H9 (cell line): ENCODE measurements at regions not wholly inside any gene's neighbourhood (a gene's known extent, or its start where the extent isn't known, plus 50 kb on each side); places are given as distances from the start of the nearest gene placed in this dataset.

ENCODE experiments used
- DNase-seq: peaks from one replicate; pipeline ENCODE4 v3.0.0-alpha.2; 2017
- H2AFZ ChIP-seq: one replicate; pipeline ENCODE4 v1.6.1; 2013; ENCODE audit warnings: mild to moderate bottlenecking, low read length, control low read depth, moderate library complexity
- H2AK5ac ChIP-seq: 2 replicates; pipeline ENCODE4 v1.6.1; 2013; ENCODE audit warnings: low read length, control low read depth, mixed read lengths; ENCODE audit not compliant: insufficient read length
- H2BK120ac ChIP-seq: one replicate; pipeline ENCODE4 v1.6.1; 2013; ENCODE audit warnings: low read depth, mild to moderate bottlenecking, low read length, control low read depth, inconsistent platforms; ENCODE audit not compliant: poor library complexity, severe bottlenecking
- H2BK12ac ChIP-seq: 2 replicates; pipeline ENCODE4 v1.6.1; 2013; ENCODE audit warnings: low read length, control low read depth, mixed read lengths, low read depth; ENCODE audit not compliant: insufficient read length
- H2BK15ac ChIP-seq: 2 replicates; pipeline ENCODE4 v1.6.1; 2013; ENCODE audit warnings: low read depth, low read length, control low read depth
- H2BK20ac ChIP-seq: one replicate; pipeline ENCODE4 v1.6.1; 2013; ENCODE audit warnings: low read depth, mild to moderate bottlenecking, low read length, control low read depth, inconsistent platforms; ENCODE audit not compliant: poor library complexity, severe bottlenecking
- H2BK5ac ChIP-seq: 2 replicates; pipeline ENCODE4 v1.6.1; 2013; ENCODE audit warnings: low read length, control low read depth, mixed read lengths; ENCODE audit not compliant: insufficient read length
- H3K14ac ChIP-seq: 2 replicates; pipeline ENCODE4 v1.6.1; 2013; ENCODE audit warnings: low read length, control low read depth; ENCODE audit not compliant: insufficient read depth
- H3K18ac ChIP-seq: 2 replicates; pipeline ENCODE4 v1.6.1; 2013; ENCODE audit warnings: low read depth, mild to moderate bottlenecking, mixed read lengths, low read length, control low read depth; ENCODE audit not compliant: insufficient read length
- H3K23ac ChIP-seq: 2 replicates; pipeline ENCODE4 v1.6.1; 2013; ENCODE audit warnings: low read length, control low read depth, mixed read lengths, low read depth; ENCODE audit not compliant: insufficient read length
- H3K23me2 ChIP-seq: 2 replicates; pipeline ENCODE4 v1.6.1; 2013; ENCODE audit warnings: low read depth, mild to moderate bottlenecking, mixed read lengths, low read length, control low read depth; ENCODE audit not compliant: insufficient read length, poor library complexity, severe bottlenecking
- H3K27ac ChIP-seq: 2 replicates; pipeline ENCODE4 v1.5.1; 2013; ENCODE audit warnings: low read length, control low read depth, mixed read lengths, low read depth; ENCODE audit not compliant: insufficient read length
- H3K27me3 ChIP-seq: 2 replicates; pipeline ENCODE4 v1.6.1; 2013; ENCODE audit warnings: low read length, control low read depth, inconsistent platforms; ENCODE audit not compliant: insufficient read depth
- H3K4ac ChIP-seq: 2 replicates; pipeline ENCODE4 v1.6.1; 2013; ENCODE audit warnings: low read depth, mild to moderate bottlenecking, control low read depth, inconsistent platforms, low read length, moderate library complexity
- H3K4me1 ChIP-seq: 2 replicates; pipeline ENCODE4 v1.6.1; 2013; ENCODE audit warnings: low read length, control low read depth, inconsistent platforms; ENCODE audit not compliant: insufficient read depth
- H3K4me2 ChIP-seq: 2 replicates; pipeline ENCODE4 v1.6.1; 2013; ENCODE audit warnings: low read length, control low read depth, mixed read lengths; ENCODE audit not compliant: insufficient read length, insufficient read depth
- H3K56ac ChIP-seq: 2 replicates; pipeline ENCODE4 v1.6.1; 2013; ENCODE audit warnings: low read depth, mild to moderate bottlenecking, mixed read lengths, low read length, control low read depth; ENCODE audit not compliant: insufficient read length
- H3K79me1 ChIP-seq: 2 replicates; pipeline ENCODE4 v1.6.1; 2013; ENCODE audit warnings: low read depth, mild to moderate bottlenecking, moderate library complexity, low read length, control low read depth, inconsistent platforms; ENCODE audit not compliant: insufficient read depth, poor library complexity, severe bottlenecking
- H3K79me2 ChIP-seq: 2 replicates; pipeline ENCODE4 v1.6.1; 2013; ENCODE audit warnings: low read length, control low read depth, inconsistent platforms; ENCODE audit not compliant: insufficient read depth
- H3K9ac ChIP-seq: 2 replicates; pipeline ENCODE4 v1.6.1; 2013; ENCODE audit warnings: low read length, control low read depth, mixed read lengths; ENCODE audit not compliant: insufficient read length; ENCODE audit errors: extremely low read depth
- H3K9me3 ChIP-seq: one replicate; pipeline ENCODE4 v1.6.1; 2013; ENCODE audit warnings: low read depth, low read length, inconsistent platforms; ENCODE audit not compliant: control insufficient read depth
- H3T11ph ChIP-seq: one replicate; pipeline ENCODE4 v1.6.1; 2013; ENCODE audit warnings: mild to moderate bottlenecking, low read length, control low read depth, inconsistent platforms
- H4K20me1 ChIP-seq: one replicate; pipeline ENCODE4 v1.6.1; 2013; ENCODE audit not compliant: control insufficient read depth, insufficient read length, insufficient read depth
- H4K5ac ChIP-seq: 2 replicates; pipeline ENCODE4 v1.6.1; 2013; ENCODE audit warnings: low read depth, mild to moderate bottlenecking, mixed read lengths, low read length, control low read depth; ENCODE audit not compliant: insufficient read length
- H4K8ac ChIP-seq: replicated peaks from 2 replicates; pipeline ENCODE4 v1.6.1; 2013; ENCODE audit warnings: low read length, control low read depth, mixed read lengths, low read depth; ENCODE audit not compliant: insufficient read length
- H4K91ac ChIP-seq: 2 replicates; pipeline ENCODE4 v1.6.1; 2013; ENCODE audit warnings: low read depth, mild to moderate bottlenecking, moderate library complexity, mixed read lengths, low read length, control low read depth; ENCODE audit not compliant: insufficient read length
- H3K27ac Mint-ChIP-seq, 3 experiments: 2 replicates in 2 of 3; 3 replicates in 1 of 3; pipeline ENCODE4 v1.8.0; 2020 to 2021; ENCODE audit warnings: mixed read lengths in 3 of 3, mild to moderate bottlenecking in 1 of 3, moderate library complexity in 1 of 3
- H3K27me3 Mint-ChIP-seq: 2 replicates; pipeline ENCODE4 v1.8.0; 2021; ENCODE audit warnings: low read depth, mild to moderate bottlenecking, moderate library complexity, mixed read lengths
- H3K36me3 Mint-ChIP-seq, 3 experiments: 2 replicates in 2 of 3; 3 replicates in 1 of 3; pipeline ENCODE4 v1.8.0; 2020 to 2021; ENCODE audit warnings: low read depth in 3 of 3, mixed read lengths in 3 of 3; ENCODE audit not compliant: insufficient read depth in 1 of 3
- H3K4me1 Mint-ChIP-seq, 2 experiments: 2 replicates each; pipeline ENCODE4 v1.8.0; 2020; ENCODE audit warnings: mixed read lengths in 2 of 2
- H3K4me3 Mint-ChIP-seq, 2 experiments: 2 replicates in 1 of 2; 3 replicates in 1 of 2; pipeline ENCODE4 v1.8.0; 2020 to 2021; ENCODE audit warnings: mild to moderate bottlenecking in 2 of 2, mixed read lengths in 2 of 2, moderate library complexity in 1 of 2
- H3K9me3 Mint-ChIP-seq, 2 experiments: 2 replicates in 1 of 2; 3 replicates in 1 of 2; pipeline ENCODE4 v1.8.0; 2020; ENCODE audit warnings: mild to moderate bottlenecking in 2 of 2, mixed read lengths in 2 of 2, moderate library complexity in 1 of 2
- CTCF ChIP-seq: fragments of 200-600 bp; sonication (generic); conservative IDR thresholded peaks from 3 replicates; pipeline ENCODE4 v1.8.0; 2021; ENCODE audit warnings: antibody characterized with exemption, mild to moderate bottlenecking
- WGBS: extraction: QIAGEN DNeasy Blood & Tissue Kit; methylation state at CpG from one replicate; pipeline ENCODE4 v1.1.7; 2013; ENCODE audit warnings: missing lambda C conversion rate, low lambda C conversion rate, mixed read lengths; ENCODE audit not compliant: insufficient read length; ENCODE audit errors: extremely low coverage; 5-methylcytosine and 5-hydroxymethylcytosine counted together

GRCh38 chr12:75868501-75868900 is 163.1 kb downstream of the PHLDA1 start:
- Mint-ChIP-seq H3K9me3 (peaks cover 5 to 13% of the 10 kb centered on the region in 2 experiments; a peak in 3 of 5 replicates), H3K36me3 (peaks cover 2 to 19% (median 7%) of the 10 kb centered on the region in 3 experiments; a peak in 6 of 7 replicates), H3K4me3 (no peak overlapping the region), H3K4me1 (peaks cover 11 to 12% of the 10 kb centered on the region in 2 experiments), H3K27me3 (no peaks in the 10 kb centered on the region), H3K27ac (no peak overlapping the region)
- Histone ChIP-seq H3K4me1 (no peaks in the 10 kb centered on the region; the same call in 1 of the 2 replicates), H3T11ph (no peak overlapping the region), H3K56ac (no peak overlapping the region), H4K5ac (no peak overlapping the region), H2AFZ (no peak overlapping the region), H4K91ac (no peak overlapping the region), H4K20me1 (no peaks in the 10 kb centered on the region), H3K27me3 (no peaks in the 10 kb centered on the region), H3K79me2 (no peaks in the 10 kb centered on the region), H3K14ac (no peak overlapping the region), H4K8ac (no peak overlapping the region), H3K18ac (no peak overlapping the region), H2BK5ac (no peak overlapping the region), H3K79me1 (no peaks in the 10 kb centered on the region), H3K4ac (no peak overlapping the region), H2BK120ac (no peak overlapping the region), H3K27ac (no peak overlapping the region), H3K4me2 (no peak overlapping the region), H3K9ac (no peak overlapping the region), H3K9me3 (no peaks in the 10 kb centered on the region), H2AK5ac (no peak overlapping the region), H2BK12ac (no peak overlapping the region), H2BK15ac (no peak overlapping the region), H3K23ac (no peak overlapping the region), H3K23me2 (no peaks in the 10 kb centered on the region), H2BK20ac (no peak overlapping the region)
- TF ChIP-seq CTCF: no peak
- no CpG with 5 or more reads among the region's 3 CpGs for WGBS
- no peak for DNase-seq
